GM18870 (cell line): ENCODE measurements at regions not wholly inside any gene's neighbourhood (a gene's known extent, or its start where the extent isn't known, plus 50 kb on each side); places are given as distances from the start of the nearest gene placed in this dataset.

Source experiments
- ATAC-seq: cut with Tn5 transposase; IDR thresholded peaks from one replicate; pipeline ENCODE4 v1.9.1; 2021; ENCODE audit warnings: moderate library complexity; ENCODE audit not compliant: unreplicated experiment

DNA sequence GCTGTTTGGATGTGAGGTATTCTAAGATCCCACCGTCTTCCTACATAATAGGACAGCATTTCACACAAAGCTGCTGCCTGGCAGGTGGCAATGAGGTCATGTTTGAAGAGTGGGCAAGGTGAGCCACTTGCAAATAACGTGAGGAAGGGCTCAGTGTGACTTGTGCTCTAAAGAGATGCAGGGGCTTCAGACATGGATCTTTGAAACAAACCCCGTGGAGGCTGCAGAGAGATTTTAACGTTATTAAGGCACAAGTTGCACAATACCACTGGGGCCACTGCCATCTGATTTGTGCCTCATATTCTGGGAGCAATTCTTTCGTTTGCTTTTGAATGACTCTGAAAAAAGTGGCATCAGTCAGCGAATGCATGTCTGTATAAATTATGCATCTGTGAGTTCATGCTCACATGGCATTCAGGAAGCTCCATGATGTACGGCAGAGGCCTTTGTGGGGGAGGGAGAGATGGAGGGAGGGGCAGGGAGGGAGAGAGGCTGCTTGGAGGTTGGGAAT is 362.0 kb downstream of the SOX11 start:
- ATAC-seq: no peak

GRCh38 chr2:6060992-6061663 is 368.9 kb downstream of the SOX11 start:
- ATAC-seq: no peak

DNA sequence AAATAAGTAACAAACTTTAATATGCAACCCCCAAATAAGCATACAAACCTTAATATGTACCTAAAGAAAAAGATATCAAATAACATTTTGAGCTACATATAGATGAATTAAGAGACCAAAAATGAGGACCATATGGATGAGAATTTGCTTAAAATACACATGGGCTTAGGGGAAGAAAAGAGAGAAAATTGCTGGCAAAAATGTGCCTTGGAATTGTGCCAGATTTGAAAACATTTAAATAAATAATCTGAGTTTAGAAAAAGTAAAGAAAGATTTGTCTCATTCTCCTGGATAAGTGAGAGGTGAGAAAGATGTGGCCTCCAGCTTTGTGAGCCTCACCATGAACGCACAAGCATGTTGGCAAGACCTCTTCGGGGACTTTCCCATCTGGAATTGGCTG is 372.6 kb downstream of the SOX11 start:
- no peak for ATAC-seq

DNA sequence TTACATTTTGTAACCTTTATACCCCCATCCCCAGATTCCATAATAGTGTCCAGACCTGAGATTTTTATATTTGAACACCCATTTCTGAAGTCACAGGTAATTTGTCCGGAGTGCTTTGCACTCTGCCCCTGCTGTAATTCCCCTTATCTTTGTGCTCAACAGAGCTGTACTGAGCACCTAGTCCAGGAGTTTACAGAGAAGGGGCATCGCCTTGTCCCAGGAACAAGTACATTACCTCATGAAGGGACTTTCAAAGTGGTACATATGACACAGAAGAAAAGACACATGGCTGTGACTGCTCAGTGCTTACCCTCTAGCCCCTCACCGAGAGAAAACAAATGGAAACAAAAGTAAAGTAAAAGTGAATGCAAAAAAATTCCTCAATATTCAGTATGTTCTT is 373.5 kb downstream of the SOX11 start:
- ATAC-seq: no peak

- no peak for ATAC-seq
These were observed 374.9 kb downstream of the SOX11 start for GRCh38 chr2:6067089-6067488.

GRCh38 chr2:6067806-6068205 is 375.6 kb downstream of the SOX11 start:
- no peak for ATAC-seq

DNA sequence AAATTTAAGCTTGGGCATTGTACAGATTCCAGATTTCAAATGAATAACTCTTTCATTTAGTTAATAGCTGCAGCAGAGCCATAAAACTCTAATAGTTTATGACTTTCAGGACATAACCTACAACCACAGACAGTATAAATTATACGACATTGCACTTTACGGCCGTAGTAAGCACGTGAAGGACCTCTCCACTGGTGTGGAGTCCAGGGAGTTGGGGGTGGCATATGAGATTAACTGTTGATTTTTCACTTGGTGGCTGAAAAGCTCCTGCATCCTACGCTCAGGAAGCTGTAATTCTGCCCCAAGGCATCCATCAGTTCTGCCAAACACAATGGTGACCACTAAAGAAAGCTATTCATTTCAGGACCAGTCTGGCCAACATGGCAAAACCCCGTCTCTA is 376.2 kb downstream of the SOX11 start:
- no peak for ATAC-seq

- no peak for ATAC-seq
These were observed 377.2 kb downstream of the SOX11 start for GRCh38 chr2:6069381-6069780.

DNA sequence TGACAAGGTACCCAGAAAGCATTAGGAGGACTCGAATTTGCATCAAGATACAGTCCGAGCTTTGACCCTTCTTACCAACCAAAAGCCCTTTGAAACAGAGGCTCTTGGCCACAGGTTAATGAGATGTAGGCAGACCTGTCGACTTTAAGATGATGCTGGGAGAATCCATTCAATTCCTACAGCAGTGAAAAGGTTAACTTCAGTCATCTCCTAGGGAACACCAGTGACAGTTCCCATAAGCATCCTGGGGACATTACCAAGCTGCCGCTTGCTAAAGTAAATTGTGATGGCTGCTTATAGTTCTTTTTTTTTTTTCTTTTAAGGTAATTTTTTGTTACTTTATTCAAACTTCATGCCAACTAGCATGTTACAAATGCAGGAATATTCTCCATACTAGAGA is 379.3 kb downstream of the SOX11 start:
- ATAC-seq: no peak

DNA sequence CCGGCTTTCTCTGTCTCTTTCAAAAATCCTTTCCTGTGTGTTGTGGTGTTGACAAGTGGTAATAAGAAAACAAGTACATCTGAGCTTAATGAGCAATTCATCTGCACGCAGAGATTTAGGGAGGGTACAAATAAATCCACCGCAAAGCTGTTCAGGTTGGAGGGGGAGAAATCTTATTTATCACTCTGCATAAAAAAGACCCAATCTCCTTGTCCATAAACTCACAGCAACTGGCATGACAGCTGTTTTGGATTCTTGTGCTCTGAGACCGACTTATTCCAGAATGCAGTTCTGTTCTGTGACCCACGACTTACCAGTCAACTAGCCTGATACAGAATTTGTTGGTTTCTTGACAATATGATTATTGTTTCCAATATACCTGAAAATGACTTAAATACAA is 380.1 kb downstream of the SOX11 start:
- no peak for ATAC-seq

DNA sequence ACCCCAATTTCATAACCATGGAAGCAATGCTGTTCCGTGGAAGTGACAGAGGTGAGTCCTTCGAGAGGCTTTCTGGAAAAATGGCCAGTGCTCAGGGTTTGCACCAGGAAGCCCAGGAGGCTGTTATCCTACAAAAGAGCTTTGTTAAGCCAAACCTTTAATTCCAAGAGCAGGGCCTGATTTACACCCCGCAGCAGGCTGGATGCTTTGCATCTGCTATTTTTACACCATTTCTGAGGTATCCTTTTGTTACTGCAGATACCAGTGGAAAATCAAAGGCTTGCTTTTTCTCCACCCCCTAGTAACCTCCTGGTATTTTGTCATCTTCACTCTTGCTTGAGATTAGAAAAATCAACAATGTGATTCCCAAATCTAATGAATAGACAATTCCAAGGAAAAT is 380.6 kb downstream of the SOX11 start:
- ATAC-seq: no peak

- no peak for ATAC-seq
These were observed 381.3 kb downstream of the SOX11 start for GRCh38 chr2:6073191-6074088.

- ATAC-seq: no peak
These were observed 382.0 kb downstream of the SOX11 start for GRCh38 chr2:6074089-6074643.

DNA sequence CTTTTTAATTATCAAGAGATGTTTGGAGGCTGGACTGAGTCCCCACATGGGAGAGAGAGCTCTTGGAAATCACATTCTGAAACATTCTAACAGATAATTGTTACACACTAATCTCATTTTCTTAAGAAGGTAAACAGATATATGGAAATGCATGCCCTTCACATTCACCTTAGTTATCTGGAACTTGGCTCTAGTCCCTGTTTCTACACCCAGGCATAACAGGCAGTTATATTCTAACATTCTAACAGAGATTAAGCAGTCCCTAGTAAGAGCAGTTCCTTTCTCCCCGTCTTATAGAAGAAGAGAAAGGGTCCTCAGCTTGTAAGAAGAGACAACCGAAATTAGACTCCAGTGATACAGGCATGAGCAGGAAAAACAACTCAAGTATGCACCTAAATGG is 385.4 kb downstream of the SOX11 start:
- ATAC-seq: no peak

GRCh38 chr2:6078414-6078813 is 386.2 kb downstream of the SOX11 start:
- ATAC-seq: no peak

- ATAC-seq: no peak
These were observed 387.2 kb downstream of the SOX11 start for GRCh38 chr2:6079405-6079804.

DNA sequence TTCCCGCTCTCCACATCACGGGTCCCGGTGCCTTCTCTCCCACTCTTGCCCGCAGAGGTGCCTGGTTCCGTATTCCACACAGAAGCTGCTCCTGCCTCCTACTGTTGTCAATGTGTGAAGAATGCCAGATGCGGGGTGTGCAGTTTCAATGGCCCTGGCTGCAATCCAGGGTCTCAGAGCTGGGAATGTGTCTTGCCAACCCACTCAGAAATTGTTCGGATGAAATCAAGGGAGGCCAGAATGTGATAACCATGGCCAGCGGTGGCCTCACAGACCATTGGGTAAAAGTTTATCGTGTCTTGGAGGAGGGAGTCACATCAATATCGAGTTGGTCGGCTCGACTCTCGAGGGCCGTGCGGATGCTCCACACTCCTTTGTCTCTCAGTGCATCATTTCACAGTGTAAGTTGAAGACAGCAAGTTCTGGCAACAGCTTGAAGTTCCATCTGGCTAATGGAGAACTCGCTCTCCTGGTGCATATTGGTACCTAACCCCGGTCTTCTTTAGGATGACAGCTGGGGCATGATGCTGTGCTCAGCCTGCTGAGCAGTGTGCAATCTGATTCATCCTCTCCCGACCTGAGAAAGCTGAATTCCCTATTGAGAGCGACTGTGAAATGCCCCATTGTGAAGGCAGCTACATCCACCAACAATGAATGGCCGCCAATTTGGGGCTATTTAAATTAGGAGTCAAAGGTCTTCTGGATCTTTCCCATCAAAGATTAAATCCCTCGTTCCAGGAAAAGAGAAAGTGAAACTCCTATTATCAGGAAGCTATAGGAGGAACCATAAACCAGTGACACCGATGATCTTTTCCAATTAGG is 389.0 kb downstream of the SOX11 start:
- ATAC-seq: no peak

- ATAC-seq: no peak
These were observed 389.9 kb downstream of the SOX11 start for GRCh38 chr2:6081955-6082624.

DNA sequence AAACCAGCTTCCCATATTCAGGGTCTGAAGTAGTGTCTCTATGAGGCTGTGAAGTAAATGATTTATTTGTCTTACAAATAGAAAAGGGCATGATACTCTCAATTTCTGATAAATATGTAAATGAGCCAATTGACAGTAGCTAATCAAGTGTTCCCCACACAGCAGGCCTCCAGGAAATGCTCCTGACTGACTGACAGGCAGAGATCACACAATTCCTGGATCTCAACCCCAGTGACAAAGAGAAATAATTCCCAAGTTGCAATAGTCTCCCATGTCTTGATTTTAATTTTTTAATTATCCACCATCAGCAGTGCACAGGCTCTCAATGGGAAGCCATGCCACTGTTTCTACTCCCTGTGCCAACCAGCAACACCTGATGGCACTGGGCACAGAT is 390.4 kb downstream of the SOX11 start:
- ATAC-seq: no peak

DNA sequence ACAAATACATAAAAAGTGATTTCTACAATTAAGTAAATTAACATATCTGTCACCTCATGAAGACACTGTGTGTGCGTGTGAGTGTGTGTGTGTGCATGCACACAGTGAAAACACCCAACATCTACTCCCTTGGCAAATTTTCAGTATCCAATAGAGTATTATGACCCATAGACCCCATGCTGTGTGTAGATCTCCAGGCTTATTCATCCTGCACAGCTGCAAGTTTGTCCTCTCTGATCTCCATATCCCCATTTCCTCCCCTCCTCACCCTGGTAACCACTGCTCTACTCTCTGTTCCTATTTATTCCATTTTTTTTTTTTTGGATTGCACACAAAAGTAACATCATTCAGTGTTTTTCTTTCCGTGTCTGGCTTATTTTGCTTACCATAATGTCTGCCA is 391.0 kb downstream of the SOX11 start:
- no peak for ATAC-seq

DNA sequence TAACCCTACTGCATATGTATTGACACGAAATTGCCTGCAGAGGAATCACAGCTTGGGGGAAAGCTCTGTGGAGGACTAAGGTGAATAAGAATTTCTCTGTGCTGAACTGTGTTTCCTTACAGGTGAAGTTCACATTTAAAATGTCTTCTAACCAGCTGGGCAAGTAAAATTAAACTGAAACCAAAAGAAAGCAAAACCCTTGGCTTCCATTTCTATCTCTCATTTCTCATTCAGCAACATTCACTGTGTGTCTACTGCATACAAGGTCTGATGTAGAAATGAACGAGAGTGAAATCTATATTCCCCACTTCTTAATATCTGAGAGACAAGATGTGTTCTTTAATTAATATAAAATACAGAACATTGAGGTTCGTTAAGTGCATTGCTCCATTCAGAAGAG is 397.3 kb downstream of the SOX11 start:
- ATAC-seq: no peak
